Epithelial cell of esophagus (primary cell): ENCODE measurements at regions not wholly inside any gene's neighbourhood (a gene's known extent, or its start where the extent isn't known, plus 50 kb on each side); places are given as distances from the start of the nearest gene placed in this dataset.

ENCODE experiments used
- DNase-seq: peaks from one replicate; pipeline ENCODE4 v3.0.0; 2010; ENCODE audit warnings: low read depth
- H3K4me3 ChIP-seq: 2 replicates; pipeline ENCODE4 v1.5.1; 2011; ENCODE audit warnings: mild to moderate bottlenecking, low read length, control low read depth
- TF ChIP-seq, protein P1 (sequence below): IDR thresholded peaks from 2 replicates; pipeline ENCODE4 v1.5.1; 2011; ENCODE audit warnings: low read depth, mild to moderate bottlenecking, low read length, control low read depth, inconsistent platforms; ENCODE audit not compliant: insufficient read depth; ENCODE audit errors: missing control alignments

DNA sequence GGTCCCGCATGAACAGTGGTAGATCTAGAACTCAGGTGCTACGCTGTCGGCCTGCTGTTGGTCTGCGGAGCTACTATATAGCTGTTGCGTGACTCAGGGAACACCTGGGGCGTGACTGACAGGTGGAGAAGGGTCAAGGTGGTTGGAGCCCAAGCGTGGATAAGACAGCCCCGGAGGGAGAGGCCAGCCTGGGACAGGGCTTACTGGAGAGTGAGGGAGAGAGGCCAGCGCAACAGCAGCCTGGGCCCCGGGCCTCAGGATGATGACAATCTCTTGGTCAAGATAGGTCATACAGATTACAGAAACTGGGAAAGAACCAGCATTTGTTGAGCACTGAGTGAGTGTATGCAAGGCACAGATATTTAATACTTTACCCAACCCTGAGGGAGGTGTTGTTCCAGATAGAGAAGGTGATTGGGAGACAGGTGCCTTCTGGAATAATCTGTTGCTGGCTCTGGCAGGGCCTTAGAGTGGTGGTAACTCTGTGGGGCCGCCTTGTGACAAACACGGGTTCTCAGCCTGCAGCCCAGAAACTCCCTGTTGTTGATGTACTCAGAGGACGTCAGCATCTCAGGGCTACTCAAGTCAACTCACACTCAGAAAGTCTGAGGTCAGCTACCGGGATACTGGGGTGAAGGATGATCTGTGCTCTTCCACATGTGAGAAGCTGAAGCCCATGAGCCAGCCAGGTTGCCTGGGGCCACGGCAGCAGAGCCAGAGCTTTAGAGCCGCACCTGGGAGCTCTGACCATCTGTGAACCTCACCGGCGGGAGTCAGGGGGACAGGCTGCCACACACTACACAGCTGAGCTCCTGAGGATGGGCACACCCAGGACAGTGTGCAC lies 265.4 kb upstream of the HES1 start:
- TF ChIP-seq, protein P1, sequence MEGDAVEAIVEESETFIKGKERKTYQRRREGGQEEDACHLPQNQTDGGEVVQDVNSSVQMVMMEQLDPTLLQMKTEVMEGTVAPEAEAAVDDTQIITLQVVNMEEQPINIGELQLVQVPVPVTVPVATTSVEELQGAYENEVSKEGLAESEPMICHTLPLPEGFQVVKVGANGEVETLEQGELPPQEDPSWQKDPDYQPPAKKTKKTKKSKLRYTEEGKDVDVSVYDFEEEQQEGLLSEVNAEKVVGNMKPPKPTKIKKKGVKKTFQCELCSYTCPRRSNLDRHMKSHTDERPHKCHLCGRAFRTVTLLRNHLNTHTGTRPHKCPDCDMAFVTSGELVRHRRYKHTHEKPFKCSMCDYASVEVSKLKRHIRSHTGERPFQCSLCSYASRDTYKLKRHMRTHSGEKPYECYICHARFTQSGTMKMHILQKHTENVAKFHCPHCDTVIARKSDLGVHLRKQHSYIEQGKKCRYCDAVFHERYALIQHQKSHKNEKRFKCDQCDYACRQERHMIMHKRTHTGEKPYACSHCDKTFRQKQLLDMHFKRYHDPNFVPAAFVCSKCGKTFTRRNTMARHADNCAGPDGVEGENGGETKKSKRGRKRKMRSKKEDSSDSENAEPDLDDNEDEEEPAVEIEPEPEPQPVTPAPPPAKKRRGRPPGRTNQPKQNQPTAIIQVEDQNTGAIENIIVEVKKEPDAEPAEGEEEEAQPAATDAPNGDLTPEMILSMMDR: no peak
- H3K4me3 ChIP-seq: no peak overlapping the region

DNA sequence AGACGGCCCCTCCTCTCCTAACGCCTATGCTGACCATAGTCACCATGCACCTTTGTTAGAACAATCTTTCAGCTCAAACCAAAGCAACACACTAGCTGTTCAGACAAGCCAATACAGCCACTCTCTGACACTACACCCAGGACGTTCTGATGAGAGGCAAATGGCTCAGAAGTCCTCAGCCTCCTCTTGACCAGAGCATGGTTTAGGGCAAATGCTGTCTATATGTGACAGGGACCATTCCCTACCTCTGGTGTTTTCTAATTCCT lies 264.8 kb upstream of the HES1 start:
- no peak overlapping the region for H3K4me3 ChIP-seq
- TF ChIP-seq, protein P1: no peak
- DNase-seq: peak; percentile 29

More for the DNA sequence above, 265.4 kb upstream of the HES1 start:
- DNase-seq: peak; percentile 63

DNA sequence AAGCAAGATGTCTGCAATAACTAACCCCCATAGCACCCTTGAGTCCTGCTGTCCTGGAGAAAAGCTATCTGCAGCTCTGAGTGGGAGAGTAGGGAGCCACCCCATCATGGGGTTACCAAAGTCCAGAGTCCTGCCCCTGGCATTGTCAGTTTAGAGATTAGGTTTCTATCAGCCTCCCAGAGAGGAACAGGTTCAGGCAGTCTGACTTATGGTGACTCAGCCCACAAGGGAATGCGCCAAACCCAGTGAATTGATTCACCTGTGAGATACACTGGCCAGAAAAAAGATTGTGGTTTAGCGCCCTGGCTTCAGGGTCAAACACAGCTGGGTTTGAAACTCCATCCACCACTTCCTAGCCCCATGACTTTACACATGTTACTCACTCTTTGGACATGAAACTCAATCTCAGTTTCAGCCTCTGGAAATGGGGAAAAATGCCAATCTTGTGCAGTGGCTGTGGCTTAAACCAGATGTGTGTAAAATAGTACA lies 263.6 kb upstream of the HES1 start:
- H3K4me3 ChIP-seq: no peak overlapping the region
- peak; percentile 99 for DNase-seq
- TF ChIP-seq, protein P1: no peak

DNA sequence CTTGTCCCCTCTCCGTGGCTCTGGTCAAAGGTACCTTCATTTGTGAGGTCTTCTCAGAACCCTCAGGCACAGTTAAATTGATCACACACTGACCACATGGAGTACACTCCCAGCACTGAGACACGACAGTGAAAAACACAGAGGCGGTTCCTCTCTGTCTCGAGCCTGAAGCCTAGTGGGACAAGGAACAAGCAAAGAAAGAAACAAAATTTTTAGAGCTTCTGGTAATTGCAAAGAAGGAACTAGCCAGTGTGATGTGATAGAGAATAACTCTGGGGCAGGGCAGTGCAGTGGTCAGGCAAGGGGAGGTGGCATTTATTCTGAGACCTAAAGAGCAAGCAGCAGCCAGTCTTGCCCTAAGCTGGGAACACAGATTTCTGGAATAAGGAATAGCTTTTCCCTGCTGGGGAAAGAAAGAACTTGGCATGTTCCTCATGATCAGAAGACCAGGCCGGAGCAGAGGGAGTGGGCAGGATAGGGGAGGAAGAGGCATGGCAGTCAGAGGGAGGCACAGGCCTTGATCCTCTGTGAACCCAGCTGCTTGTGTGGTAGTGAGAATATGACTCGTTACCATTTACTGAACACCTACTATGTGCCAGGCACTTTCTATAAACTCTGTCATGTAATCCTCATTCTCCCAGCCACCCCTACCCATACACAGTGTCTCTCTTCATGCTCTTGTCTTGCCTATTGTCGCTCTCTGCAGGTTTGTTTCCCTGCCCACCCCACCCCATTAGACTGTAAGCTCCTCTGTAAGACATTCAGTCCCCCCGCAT lies 262.3 kb upstream of the HES1 start:
- TF ChIP-seq, protein P1: no peak
- DNase-seq: no peak
- H3K4me3 ChIP-seq: no peak overlapping the region

DNA sequence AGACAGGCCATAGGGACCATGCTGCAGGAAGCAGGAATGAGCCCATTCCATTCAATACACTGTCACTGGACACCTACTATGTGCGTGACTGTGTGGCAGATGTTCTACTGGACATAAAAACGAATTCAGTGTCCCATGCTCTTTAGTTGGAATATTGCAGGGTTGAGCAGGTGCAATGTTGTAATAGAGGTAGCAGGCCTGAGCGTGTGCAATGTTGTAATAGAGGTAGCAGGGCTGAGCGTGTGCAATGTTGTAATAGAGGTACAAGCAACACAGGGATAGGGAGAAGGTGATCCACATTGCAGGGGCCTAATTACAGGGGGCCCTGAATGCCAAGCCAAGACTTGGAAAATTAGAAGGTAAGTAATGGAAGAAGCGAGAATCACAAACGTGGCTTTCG lies 261.4 kb upstream of the HES1 start:
- peak; percentile 92 for DNase-seq
- TF ChIP-seq, protein P1: no peak
- no peak overlapping the region for H3K4me3 ChIP-seq

DNA sequence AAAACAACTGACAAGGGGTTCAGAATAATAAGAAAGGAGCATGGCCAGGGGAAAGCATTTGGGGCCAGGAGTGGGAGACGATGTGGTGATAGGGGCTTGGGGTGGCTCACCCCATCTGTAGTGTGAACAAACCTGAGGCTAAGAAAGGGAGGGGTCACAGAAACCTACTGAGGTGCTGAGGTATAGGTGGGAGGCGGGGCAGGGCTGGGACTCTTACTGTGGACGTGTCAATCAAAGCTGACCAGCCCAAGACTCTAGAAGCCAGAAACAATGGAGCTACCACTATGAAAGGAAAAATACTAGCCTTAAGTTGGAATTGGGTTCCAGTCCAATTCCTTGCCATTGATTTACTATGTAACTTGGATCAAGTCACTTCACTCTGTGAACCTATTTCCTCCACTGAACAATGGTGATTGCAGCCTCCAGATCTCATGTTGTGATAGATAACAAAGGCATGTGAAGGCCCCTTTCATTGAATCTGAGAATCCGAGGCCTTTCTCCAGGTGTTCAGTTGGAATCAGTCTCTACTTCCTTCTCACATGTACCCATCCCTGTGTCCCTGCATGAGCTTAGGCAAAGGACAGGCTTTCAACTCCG lies 260.9 kb upstream of the HES1 start:
- TF ChIP-seq, protein P1: no peak
- no peak overlapping the region for H3K4me3 ChIP-seq
- DNase-seq: no peak
